ENCODE measurements at regions not wholly inside any gene's neighbourhood (a gene's known extent, or its start where the extent isn't known, plus 50 kb on each side); places are given as distances from the start of the nearest gene placed in this dataset.

GRCh38 chr20:40948465-40949267 is 80.0 kb upstream of the TOP1 start:
- TF ChIP-seq CTCF (IDR thresholded peaks at IDR 0.05) (no peak), POLR2A (IDR thresholded peaks at IDR 0.05) (no peak), EP300 (IDR thresholded peaks at IDR 0.05) (no peak)
